H1 (cell line): ENCODE measurements at regions not wholly inside any gene's neighbourhood (a gene's known extent, or its start where the extent isn't known, plus 50 kb on each side); places are given as distances from the start of the nearest gene placed in this dataset.

Experiments
- CBX5 ChIP-seq: fragments of 300-800, 300-1000 bp; sonication (generic); IDR thresholded peaks from 2 replicates; pipeline ENCODE4 v1.7.1; 2016; ENCODE audit warnings: antibody characterized with exemption, low read length, low read depth
- NRF1 ChIP-seq: IDR thresholded peaks from 2 replicates; pipeline ENCODE4 v1.6.1; 2011; ENCODE audit warnings: mild to moderate bottlenecking, low read depth, low read length, improper control_type of control experiment
- POU5F1 ChIP-seq: IDR thresholded peaks from 2 replicates; pipeline ENCODE4 v1.6.1; 2011; ENCODE audit warnings: low read depth, mild to moderate bottlenecking, low read length, moderate library complexity
- SP4 ChIP-seq: IDR thresholded peaks from 2 replicates; pipeline ENCODE4 v1.6.1; 2012; ENCODE audit warnings: low read length, inconsistent platforms
- ZNF274 ChIP-seq: IDR thresholded peaks from 2 replicates; pipeline ENCODE4 v1.7.0; 2012; ENCODE audit warnings: low read length, borderline replicate concordance; ENCODE audit errors: extremely low read depth
- TF ChIP-seq, protein P1 (sequence below): fragments of 300-600 bp; sonication (generic); IDR thresholded peaks from 2 replicates; pipeline ENCODE4 v1.7.1; 2012; ENCODE audit warnings: low read length, moderate library complexity, mild to moderate bottlenecking, inconsistent platforms; ENCODE audit not compliant: insufficient replicate concordance

DNA sequence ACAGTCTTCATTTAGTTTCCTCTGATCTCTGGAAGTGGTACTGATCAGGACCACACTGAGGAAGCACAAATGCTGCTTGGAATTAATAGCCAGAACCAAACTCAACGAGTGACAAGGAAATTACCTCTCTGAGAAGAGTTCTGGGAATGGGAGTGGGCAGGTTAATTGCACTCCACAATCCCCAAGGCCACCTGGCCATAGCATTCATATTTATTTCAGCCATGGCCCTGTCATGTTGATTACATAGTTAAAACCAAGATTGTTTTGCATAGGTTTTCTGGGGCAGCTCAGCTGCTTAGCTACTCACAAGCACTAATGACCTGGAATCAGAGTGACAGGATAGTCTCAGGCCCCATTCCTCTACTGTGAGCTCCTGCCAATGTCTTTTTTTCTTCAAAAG, 230.2 kb upstream of the RIMS1 start (continued):
- TF ChIP-seq, protein P1, sequence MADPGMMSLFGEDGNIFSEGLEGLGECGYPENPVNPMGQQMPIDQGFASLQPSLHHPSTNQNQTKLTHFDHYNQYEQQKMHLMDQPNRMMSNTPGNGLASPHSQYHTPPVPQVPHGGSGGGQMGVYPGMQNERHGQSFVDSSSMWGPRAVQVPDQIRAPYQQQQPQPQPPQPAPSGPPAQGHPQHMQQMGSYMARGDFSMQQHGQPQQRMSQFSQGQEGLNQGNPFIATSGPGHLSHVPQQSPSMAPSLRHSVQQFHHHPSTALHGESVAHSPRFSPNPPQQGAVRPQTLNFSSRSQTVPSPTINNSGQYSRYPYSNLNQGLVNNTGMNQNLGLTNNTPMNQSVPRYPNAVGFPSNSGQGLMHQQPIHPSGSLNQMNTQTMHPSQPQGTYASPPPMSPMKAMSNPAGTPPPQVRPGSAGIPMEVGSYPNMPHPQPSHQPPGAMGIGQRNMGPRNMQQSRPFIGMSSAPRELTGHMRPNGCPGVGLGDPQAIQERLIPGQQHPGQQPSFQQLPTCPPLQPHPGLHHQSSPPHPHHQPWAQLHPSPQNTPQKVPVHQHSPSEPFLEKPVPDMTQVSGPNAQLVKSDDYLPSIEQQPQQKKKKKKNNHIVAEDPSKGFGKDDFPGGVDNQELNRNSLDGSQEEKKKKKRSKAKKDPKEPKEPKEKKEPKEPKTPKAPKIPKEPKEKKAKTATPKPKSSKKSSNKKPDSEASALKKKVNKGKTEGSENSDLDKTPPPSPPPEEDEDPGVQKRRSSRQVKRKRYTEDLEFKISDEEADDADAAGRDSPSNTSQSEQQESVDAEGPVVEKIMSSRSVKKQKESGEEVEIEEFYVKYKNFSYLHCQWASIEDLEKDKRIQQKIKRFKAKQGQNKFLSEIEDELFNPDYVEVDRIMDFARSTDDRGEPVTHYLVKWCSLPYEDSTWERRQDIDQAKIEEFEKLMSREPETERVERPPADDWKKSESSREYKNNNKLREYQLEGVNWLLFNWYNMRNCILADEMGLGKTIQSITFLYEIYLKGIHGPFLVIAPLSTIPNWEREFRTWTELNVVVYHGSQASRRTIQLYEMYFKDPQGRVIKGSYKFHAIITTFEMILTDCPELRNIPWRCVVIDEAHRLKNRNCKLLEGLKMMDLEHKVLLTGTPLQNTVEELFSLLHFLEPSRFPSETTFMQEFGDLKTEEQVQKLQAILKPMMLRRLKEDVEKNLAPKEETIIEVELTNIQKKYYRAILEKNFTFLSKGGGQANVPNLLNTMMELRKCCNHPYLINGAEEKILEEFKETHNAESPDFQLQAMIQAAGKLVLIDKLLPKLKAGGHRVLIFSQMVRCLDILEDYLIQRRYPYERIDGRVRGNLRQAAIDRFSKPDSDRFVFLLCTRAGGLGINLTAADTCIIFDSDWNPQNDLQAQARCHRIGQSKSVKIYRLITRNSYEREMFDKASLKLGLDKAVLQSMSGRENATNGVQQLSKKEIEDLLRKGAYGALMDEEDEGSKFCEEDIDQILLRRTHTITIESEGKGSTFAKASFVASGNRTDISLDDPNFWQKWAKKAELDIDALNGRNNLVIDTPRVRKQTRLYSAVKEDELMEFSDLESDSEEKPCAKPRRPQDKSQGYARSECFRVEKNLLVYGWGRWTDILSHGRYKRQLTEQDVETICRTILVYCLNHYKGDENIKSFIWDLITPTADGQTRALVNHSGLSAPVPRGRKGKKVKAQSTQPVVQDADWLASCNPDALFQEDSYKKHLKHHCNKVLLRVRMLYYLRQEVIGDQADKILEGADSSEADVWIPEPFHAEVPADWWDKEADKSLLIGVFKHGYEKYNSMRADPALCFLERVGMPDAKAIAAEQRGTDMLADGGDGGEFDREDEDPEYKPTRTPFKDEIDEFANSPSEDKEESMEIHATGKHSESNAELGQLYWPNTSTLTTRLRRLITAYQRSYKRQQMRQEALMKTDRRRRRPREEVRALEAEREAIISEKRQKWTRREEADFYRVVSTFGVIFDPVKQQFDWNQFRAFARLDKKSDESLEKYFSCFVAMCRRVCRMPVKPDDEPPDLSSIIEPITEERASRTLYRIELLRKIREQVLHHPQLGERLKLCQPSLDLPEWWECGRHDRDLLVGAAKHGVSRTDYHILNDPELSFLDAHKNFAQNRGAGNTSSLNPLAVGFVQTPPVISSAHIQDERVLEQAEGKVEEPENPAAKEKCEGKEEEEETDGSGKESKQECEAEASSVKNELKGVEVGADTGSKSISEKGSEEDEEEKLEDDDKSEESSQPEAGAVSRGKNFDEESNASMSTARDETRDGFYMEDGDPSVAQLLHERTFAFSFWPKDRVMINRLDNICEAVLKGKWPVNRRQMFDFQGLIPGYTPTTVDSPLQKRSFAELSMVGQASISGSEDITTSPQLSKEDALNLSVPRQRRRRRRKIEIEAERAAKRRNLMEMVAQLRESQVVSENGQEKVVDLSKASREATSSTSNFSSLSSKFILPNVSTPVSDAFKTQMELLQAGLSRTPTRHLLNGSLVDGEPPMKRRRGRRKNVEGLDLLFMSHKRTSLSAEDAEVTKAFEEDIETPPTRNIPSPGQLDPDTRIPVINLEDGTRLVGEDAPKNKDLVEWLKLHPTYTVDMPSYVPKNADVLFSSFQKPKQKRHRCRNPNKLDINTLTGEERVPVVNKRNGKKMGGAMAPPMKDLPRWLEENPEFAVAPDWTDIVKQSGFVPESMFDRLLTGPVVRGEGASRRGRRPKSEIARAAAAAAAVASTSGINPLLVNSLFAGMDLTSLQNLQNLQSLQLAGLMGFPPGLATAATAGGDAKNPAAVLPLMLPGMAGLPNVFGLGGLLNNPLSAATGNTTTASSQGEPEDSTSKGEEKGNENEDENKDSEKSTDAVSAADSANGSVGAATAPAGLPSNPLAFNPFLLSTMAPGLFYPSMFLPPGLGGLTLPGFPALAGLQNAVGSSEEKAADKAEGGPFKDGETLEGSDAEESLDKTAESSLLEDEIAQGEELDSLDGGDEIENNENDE, result no peak
- no peak for TF ChIP-seq POU5F1
- no peak for TF ChIP-seq CBX5
- no peak for TF ChIP-seq SP4
- TF ChIP-seq ZNF274, result no peak
- TF ChIP-seq NRF1, result no peak
- TF ChIP-seq, all 59 proteins: peak for 0
